G401 (cell line): ENCODE measurements at regions not wholly inside any gene's neighbourhood (a gene's known extent, or its start where the extent isn't known, plus 50 kb on each side); places are given as distances from the start of the nearest gene placed in this dataset.

Source experiments
- DNase-seq: peaks from one replicate; pipeline ENCODE4 v3.0.0-alpha.2; 2015; ENCODE audit warnings: low spot score
- in situ Hi-C: cut with HindIII; loops from 2 replicates; pipeline ENCODE4 v1.10.0; 2016; ENCODE audit warnings: low sequenced_read_pairs, mixed read lengths

DNA sequence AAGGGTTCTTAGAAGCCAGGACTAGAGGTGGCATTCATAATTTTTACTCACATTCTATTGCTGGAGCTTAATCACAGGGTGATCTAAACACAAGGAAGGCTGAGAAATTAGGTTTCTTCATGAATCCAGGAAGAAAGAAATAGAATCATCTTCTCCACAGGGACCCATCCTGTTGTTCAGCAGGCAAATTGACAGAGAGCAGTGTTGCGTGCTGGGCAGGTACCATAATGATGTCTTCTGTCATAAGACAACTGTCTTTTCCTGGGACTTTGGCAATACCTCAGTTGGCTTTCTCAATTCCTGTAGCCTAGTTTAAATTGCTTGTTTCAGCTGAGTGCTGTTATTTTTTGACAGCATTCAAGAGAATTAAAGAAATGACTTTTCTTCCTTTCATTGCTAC lies 468.0 kb upstream of the SYT1 start:
- peak; percentile 86 for DNase-seq
- in situ Hi-C loops, result no loop called here

- no peak for DNase-seq
- in situ Hi-C loops, result no loop called here
These were observed 465.8 kb upstream of the SYT1 start for GRCh38 chr12:78398750-78399149.

GRCh38 chr12:78402366-78403134 lies 462.0 kb upstream of the SYT1 start:
- in situ Hi-C loops, result no loop called here
- DNase-seq, result peak; percentile 91

- in situ Hi-C loops, result no loop called here
These were observed 461.4 kb upstream of the SYT1 start for GRCh38 chr12:78403136-78403535.

DNA sequence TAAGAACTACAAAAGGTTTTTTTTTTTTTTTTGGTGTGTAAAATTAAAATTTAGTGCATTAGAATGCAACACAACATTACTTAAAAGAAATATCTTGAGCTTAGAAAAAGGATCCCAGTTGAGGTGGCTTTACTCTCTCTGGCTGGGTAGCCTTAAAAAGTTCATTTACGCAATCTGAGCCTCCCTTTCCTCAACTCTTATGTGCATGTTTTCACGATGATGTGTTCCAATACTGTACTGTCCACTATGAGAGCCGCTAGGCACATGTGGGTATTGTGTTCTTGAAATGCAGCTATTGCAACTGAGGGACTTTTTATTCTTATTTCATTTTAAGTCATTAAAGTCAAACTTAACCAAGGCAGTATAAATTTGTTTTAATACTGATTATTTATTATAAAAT lies 460.9 kb upstream of the SYT1 start:
- in situ Hi-C loops, result no loop called here
- DNase-seq, result no peak

More at GRCh38 chr12:78403136-78403535, 461.4 kb upstream of the SYT1 start:
- peak; percentile 66 for DNase-seq

GRCh38 chr12:78406213-78406612 lies 458.4 kb upstream of the SYT1 start:
- in situ Hi-C loops, result no loop called here
- no peak for DNase-seq

DNA sequence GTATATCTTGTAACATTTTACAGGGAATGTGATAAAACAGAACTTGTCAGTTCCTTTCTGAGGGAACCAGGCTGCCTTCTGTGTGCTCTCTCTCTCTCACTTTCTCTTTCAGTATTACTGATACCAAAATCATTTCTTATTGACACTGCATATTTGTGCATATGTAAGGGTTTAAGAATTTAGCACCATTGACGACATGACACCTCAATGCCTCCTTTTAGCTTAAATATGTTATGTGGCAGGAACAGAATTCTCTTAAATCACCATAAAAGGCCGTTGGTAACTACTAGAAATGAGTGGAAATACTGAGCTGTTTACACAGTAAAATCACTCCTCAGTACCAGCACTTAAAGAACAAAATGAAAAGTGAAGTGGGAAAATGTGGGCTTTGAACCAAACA lies 457.7 kb upstream of the SYT1 start:
- DNase-seq, result peak; percentile 23
- in situ Hi-C loops, result no loop called here

DNA sequence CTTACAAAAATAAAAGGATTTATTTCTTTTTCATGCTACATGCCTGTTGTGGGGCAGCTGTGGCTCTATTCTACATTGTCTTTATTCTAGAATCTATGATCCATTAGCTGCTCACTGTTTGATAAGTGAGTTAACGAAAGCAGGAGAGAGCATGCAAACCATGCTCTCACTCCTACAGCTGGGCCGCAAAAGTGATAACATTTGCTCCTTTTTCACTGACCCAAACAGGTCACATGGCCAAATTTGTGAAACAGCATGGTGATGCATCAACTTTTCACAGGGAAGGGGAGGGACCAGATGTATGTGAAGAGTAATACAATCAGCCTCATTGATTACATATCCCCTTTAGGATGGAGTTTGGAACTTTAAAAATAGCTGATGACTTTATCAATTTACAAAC lies 456.9 kb upstream of the SYT1 start:
- in situ Hi-C loops, result no loop called here
- DNase-seq, result no peak

- no peak for DNase-seq
- in situ Hi-C loops, result no loop called here
These were observed 450.5 kb upstream of the SYT1 start for GRCh38 chr12:78414071-78414470.

GRCh38 chr12:78418919-78419318 lies 445.7 kb upstream of the SYT1 start:
- DNase-seq, result peak; percentile 64
- in situ Hi-C loops, result no loop called here

- no peak for DNase-seq
- in situ Hi-C loops, result no loop called here
These were observed 445.1 kb upstream of the SYT1 start for GRCh38 chr12:78419513-78419912.

- no peak for DNase-seq
- in situ Hi-C loops, result no loop called here
These were observed 443.6 kb upstream of the SYT1 start for GRCh38 chr12:78420991-78421390.

GRCh38 chr12:78430551-78430950 lies 434.0 kb upstream of the SYT1 start:
- DNase-seq, result no peak
- in situ Hi-C loops, result no loop called here

DNA sequence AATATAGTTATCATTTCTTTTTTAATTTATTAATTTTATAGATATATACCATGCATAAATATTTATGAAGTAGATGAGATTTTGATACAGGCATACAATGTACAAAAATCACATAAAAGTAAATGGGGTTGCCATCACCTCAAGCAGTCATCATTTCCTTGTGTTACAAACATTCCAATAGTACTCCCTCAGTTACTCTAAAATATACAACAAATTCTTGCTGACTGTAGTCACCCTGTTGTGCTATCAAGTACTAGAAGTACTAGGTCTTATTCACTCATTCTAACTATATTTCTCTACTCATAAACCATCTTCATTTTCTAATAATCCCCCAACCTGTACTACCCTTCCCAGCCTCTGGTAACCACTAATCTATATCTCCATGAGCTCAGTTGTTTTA lies 432.6 kb upstream of the SYT1 start:
- no peak for DNase-seq
- in situ Hi-C loops, result no loop called here

- DNase-seq, result no peak
- in situ Hi-C loops, result no loop called here
These were observed 424.9 kb upstream of the SYT1 start for GRCh38 chr12:78439666-78440065.

DNA sequence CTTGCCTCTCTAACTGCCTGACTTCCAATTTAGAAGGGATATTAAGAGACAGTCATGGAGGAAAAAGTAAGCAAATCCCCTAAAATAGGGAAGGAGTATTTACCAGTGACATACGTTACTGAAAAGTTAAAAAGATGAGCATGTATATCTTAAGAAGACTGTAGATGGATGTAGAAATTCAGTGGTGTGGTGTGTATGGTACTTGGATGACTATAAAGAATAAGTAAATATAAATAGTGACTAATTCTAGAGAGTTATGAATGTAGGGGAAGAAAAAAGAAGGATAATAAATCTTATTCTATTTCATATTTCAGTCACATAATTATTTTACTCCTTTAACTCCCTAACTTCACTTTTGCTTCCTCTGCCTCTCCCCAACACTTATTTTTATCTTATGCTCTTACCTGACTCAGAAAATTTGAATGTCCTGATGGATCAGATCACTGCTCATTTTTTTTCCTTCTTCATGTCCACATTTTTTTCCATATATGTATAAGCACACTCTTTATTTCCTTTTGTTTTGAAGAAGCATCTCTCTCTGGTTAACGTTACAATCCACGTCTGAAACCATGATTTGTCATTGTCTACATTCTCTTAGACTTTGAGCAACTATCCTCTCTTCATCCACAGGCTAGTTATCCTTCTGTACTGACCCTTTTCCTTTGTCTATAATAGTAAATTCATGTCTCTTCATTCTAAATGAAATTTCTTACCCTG lies 422.7 kb upstream of the SYT1 start:
- DNase-seq, result no peak
- in situ Hi-C loops, result no loop called here

GRCh38 chr12:78442454-78442801 lies 422.1 kb upstream of the SYT1 start:
- no peak for DNase-seq
- in situ Hi-C loops, result no loop called here

DNA sequence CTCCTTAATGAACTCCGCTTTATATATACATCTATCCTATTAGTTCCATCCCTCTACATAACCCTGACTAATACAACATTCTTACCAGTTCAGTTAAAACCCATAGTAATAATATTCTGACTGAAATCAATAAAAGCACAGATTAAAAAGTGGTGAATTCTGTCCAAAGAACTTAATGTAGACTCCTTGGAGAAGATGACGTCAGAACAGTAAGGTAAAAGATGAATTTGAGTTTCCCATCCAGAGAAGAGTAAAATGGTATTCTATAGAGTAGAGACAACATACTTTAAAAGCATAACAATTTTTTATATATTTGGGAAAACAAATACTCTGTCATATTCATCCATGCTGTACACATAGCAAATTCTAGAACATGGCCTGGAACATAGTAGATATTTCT lies 418.0 kb upstream of the SYT1 start:
- DNase-seq, result no peak
- in situ Hi-C loops, result no loop called here

- no peak for DNase-seq
- in situ Hi-C loops, result no loop called here
These were observed 417.2 kb upstream of the SYT1 start for GRCh38 chr12:78447373-78447772.

- no peak for DNase-seq
- in situ Hi-C loops, result no loop called here
These were observed 415.9 kb upstream of the SYT1 start for GRCh38 chr12:78448692-78449091.

- in situ Hi-C loops, result no loop called here
- DNase-seq, result no peak
These were observed 408.6 kb upstream of the SYT1 start for GRCh38 chr12:78455991-78456390.
